GM21423 (cell line): ENCODE measurements at regions not wholly inside any gene's neighbourhood (a gene's known extent, or its start where the extent isn't known, plus 50 kb on each side); places are given as distances from the start of the nearest gene placed in this dataset.

ENCODE experiments used
- ATAC-seq: cut with Tn5 transposase; IDR thresholded peaks from one replicate; pipeline ENCODE4 v1.9.1; 2021; ENCODE audit warnings: mild to moderate bottlenecking, moderate library complexity; ENCODE audit not compliant: unreplicated experiment

GRCh38 chr15:69652751-69653305 lies 200.2 kb downstream of the RPLP1 start:
- no peak for ATAC-seq

GRCh38 chr15:69653306-69653705 lies 200.7 kb downstream of the RPLP1 start:
- no peak for ATAC-seq

- ATAC-seq: no peak
These were observed 201.2 kb downstream of the RPLP1 start for GRCh38 chr15:69653846-69654245.

- ATAC-seq: no peak
These were observed 203.8 kb downstream of the RPLP1 start for GRCh38 chr15:69656271-69657030.

GRCh38 chr15:69657626-69658025 lies 205.0 kb downstream of the RPLP1 start:
- ATAC-seq: no peak

GRCh38 chr15:69658411-69658945 lies 205.9 kb downstream of the RPLP1 start:
- no peak for ATAC-seq

- no peak for ATAC-seq
These were observed 206.9 kb downstream of the RPLP1 start for GRCh38 chr15:69659454-69660050.

GRCh38 chr15:69660114-69660513 lies 207.5 kb downstream of the RPLP1 start:
- ATAC-seq: no peak

GRCh38 chr15:69660658-69661405 lies 208.2 kb downstream of the RPLP1 start:
- no peak for ATAC-seq

- no peak for ATAC-seq
These were observed 208.8 kb downstream of the RPLP1 start for GRCh38 chr15:69661446-69661845.

GRCh38 chr15:69661871-69662644 lies 209.4 kb downstream of the RPLP1 start:
- no peak for ATAC-seq

- ATAC-seq: no peak
These were observed 210.0 kb downstream of the RPLP1 start for GRCh38 chr15:69662645-69663000.

- no peak for ATAC-seq
These were observed 210.8 kb downstream of the RPLP1 start for GRCh38 chr15:69663441-69663840.

GRCh38 chr15:69663982-69664381 lies 211.4 kb downstream of the RPLP1 start:
- ATAC-seq: no peak

GRCh38 chr15:69664572-69665571 lies 212.3 kb downstream of the RPLP1 start:
- ATAC-seq: no peak

- no peak for ATAC-seq
These were observed 213.1 kb downstream of the RPLP1 start for GRCh38 chr15:69665641-69666111.

GRCh38 chr15:69666441-69666882 lies 213.8 kb downstream of the RPLP1 start:
- peak; percentile 2 for ATAC-seq

GRCh38 chr15:69666921-69667811 lies 214.5 kb downstream of the RPLP1 start:
- peak; percentile 30 for ATAC-seq
